ENCODE measurements at regions not wholly inside any gene's neighbourhood (a gene's known extent, or its start where the extent isn't known, plus 50 kb on each side); places are given as distances from the start of the nearest gene placed in this dataset.

GRCh38 chr20:6909608-6910007 lies 142.1 kb downstream of the BMP2 start:
- no peak overlapping the region for H3K4me3 ChIP-seq
- H2AFZ ChIP-seq: no peak overlapping the region
- no peak overlapping the region for H3K9ac ChIP-seq
- H4K20me1 ChIP-seq (ENCODE audit: insufficient read depth): no peaks in the 10 kb centered on the region
- DNase-seq: no peak
- no peak for TF ChIP-seq EZH2 (IDR thresholded peaks at IDR 0.05; ENCODE audit: insufficient read depth, poor library complexity, severe bottlenecking)
- TF ChIP-seq EZH2phosphoT487 (IDR thresholded peaks at IDR 0.05; ENCODE audit: insufficient read depth, low read depth): no peak
- in situ Hi-C loops (cut with MboI): no loop called here
- H3K27ac ChIP-seq: no peak overlapping the region
- H3K4me1 ChIP-seq (ENCODE audit: insufficient read depth): no peaks in the 10 kb centered on the region
- no peaks in the 10 kb centered on the region for H3K79me2 ChIP-seq (ENCODE audit: insufficient read depth)
- no peaks in the 10 kb centered on the region for H3K27me3 ChIP-seq (replicated peaks; ENCODE audit: insufficient read depth)
- no peaks in the 10 kb centered on the region for H3K36me3 ChIP-seq (ENCODE audit: low read depth)
- H3K9me3 ChIP-seq (ENCODE audit: low read depth): no peaks in the 10 kb centered on the region
- H3K9me2 ChIP-seq (ENCODE audit: insufficient read depth): no peaks in the 10 kb centered on the region
- H3K4me2 ChIP-seq (ENCODE audit: unreplicated experiment): no peak overlapping the region
- WGBS, 2 experiments (ENCODE audit: low coverage in 1 of 2, low lambda C conversion rate in 2 of 2, missing lambda C conversion rate in 2 of 2): 49 to 56% methylated on average over 3 of the region's 3 CpGs
- H3F3A ChIP-seq (ENCODE audit: insufficient read depth): no peaks in the 10 kb centered on the region

GRCh38 chr20:6914986-6915385 lies 147.5 kb downstream of the BMP2 start:
- no peak overlapping the region for H2AFZ ChIP-seq
- no peaks in the 10 kb centered on the region for H3K79me2 ChIP-seq (ENCODE audit: insufficient read depth)
- no peak overlapping the region for H3K4me3 ChIP-seq
- H3F3A ChIP-seq (ENCODE audit: insufficient read depth): no peaks in the 10 kb centered on the region
- no peaks in the 10 kb centered on the region for H4K20me1 ChIP-seq (ENCODE audit: insufficient read depth)
- H3K9ac ChIP-seq: no peak overlapping the region
- no peak for DNase-seq
- H3K36me3 ChIP-seq (ENCODE audit: low read depth): no peaks in the 10 kb centered on the region
- WGBS, 2 experiments (ENCODE audit: low coverage in 1 of 2, low lambda C conversion rate in 2 of 2, missing lambda C conversion rate in 2 of 2): 45 to 58% methylated on average over 4 of the region's 4 CpGs
- no peak overlapping the region for H3K27ac ChIP-seq
- no peaks in the 10 kb centered on the region for H3K4me1 ChIP-seq (ENCODE audit: insufficient read depth)
- H3K4me2 ChIP-seq (ENCODE audit: unreplicated experiment): no peak overlapping the region
- H3K9me2 ChIP-seq (ENCODE audit: insufficient read depth): no peaks in the 10 kb centered on the region
- TF ChIP-seq EZH2phosphoT487 (IDR thresholded peaks at IDR 0.05; ENCODE audit: insufficient read depth, low read depth): no peak
- H3K27me3 ChIP-seq (replicated peaks; ENCODE audit: insufficient read depth): no peaks in the 10 kb centered on the region
- H3K9me3 ChIP-seq (ENCODE audit: low read depth): no peaks in the 10 kb centered on the region
- in situ Hi-C loops (cut with MboI): no loop called here

- no peak for DNase-seq
- H3K36me3 ChIP-seq (ENCODE audit: low read depth): no peaks in the 10 kb centered on the region
- in situ Hi-C loops (cut with MboI): no loop called here
- H3K27ac ChIP-seq: no peak overlapping the region
- 65 to 79% methylated on average over 1 of the region's 1 CpG for WGBS, 2 experiments (ENCODE audit: low coverage in 1 of 2, low lambda C conversion rate in 2 of 2, missing lambda C conversion rate in 2 of 2)
- H3K9me3 ChIP-seq (ENCODE audit: low read depth): no peaks in the 10 kb centered on the region
- H4K20me1 ChIP-seq (ENCODE audit: insufficient read depth): no peaks in the 10 kb centered on the region
- H3K4me2 ChIP-seq (ENCODE audit: unreplicated experiment): no peak overlapping the region
- H3K4me1 ChIP-seq (ENCODE audit: insufficient read depth): no peaks in the 10 kb centered on the region
- H3F3A ChIP-seq (ENCODE audit: insufficient read depth): no peaks in the 10 kb centered on the region
- no peaks in the 10 kb centered on the region for H3K9me2 ChIP-seq (ENCODE audit: insufficient read depth)
- H3K27me3 ChIP-seq (replicated peaks; ENCODE audit: insufficient read depth): no peaks in the 10 kb centered on the region
- H2AFZ ChIP-seq: no peak overlapping the region
- no peaks in the 10 kb centered on the region for H3K79me2 ChIP-seq (ENCODE audit: insufficient read depth)
- TF ChIP-seq EZH2phosphoT487 (IDR thresholded peaks at IDR 0.05; ENCODE audit: insufficient read depth, low read depth) (no peak), EZH2 (IDR thresholded peaks at IDR 0.05; ENCODE audit: insufficient read depth, poor library complexity, severe bottlenecking) (no peak)
- no peak overlapping the region for H3K9ac ChIP-seq
- H3K4me3 ChIP-seq: no peak overlapping the region
Measured at GRCh38 chr20:6916938-6917337, 149.5 kb downstream of the BMP2 start.

- Histone ChIP-seq H3K4me1 (ENCODE audit: insufficient read depth) (no peaks in the 10 kb centered on the region), H3F3A (ENCODE audit: insufficient read depth) (no peaks in the 10 kb centered on the region), H3K27me3 (replicated peaks; ENCODE audit: insufficient read depth) (no peaks in the 10 kb centered on the region), H4K20me1 (ENCODE audit: insufficient read depth) (no peaks in the 10 kb centered on the region), H3K36me3 (ENCODE audit: low read depth) (no peaks in the 10 kb centered on the region), H3K4me2 (ENCODE audit: unreplicated experiment) (no peak overlapping the region), H3K4me3 (no peak overlapping the region), H3K79me2 (ENCODE audit: insufficient read depth) (no peaks in the 10 kb centered on the region), H3K27ac (no peak overlapping the region), H3K9me3 (ENCODE audit: low read depth) (no peaks in the 10 kb centered on the region), H3K9me2 (ENCODE audit: insufficient read depth) (no peaks in the 10 kb centered on the region), H2AFZ (no peak overlapping the region), H3K9ac (no peak overlapping the region)
- 32 to 36% methylated on average over 6 of the region's 6 CpGs for WGBS, 2 experiments (ENCODE audit: low coverage in 1 of 2, low lambda C conversion rate in 2 of 2, missing lambda C conversion rate in 2 of 2)
- TF ChIP-seq EZH2 (IDR thresholded peaks at IDR 0.05; ENCODE audit: insufficient read depth, poor library complexity, severe bottlenecking) (no peak), EZH2phosphoT487 (IDR thresholded peaks at IDR 0.05; ENCODE audit: insufficient read depth, low read depth) (no peak)
- in situ Hi-C loops (cut with MboI): no loop called here
- DNase-seq: no peak
Measured at GRCh38 chr20:6919792-6920468, 152.4 kb downstream of the BMP2 start.

Measured in GM23248 (cell line).